ENCODE measurements at regions not wholly inside any gene's neighbourhood (a gene's known extent, or its start where the extent isn't known, plus 50 kb on each side); places are given as distances from the start of the nearest gene placed in this dataset.

- Histone ChIP-seq H3K36me3 (ENCODE audit: control insufficient read depth in 1 of 2, insufficient read depth in 2 of 2, low read depth in 1 of 2, low read length in 2 of 2) (no peaks in the 10 kb centered on the region), H3K23ac (ENCODE audit: low read length in 2 of 2) (no peak overlapping the region), H4K91ac (ENCODE audit: low read length) (no peak overlapping the region), H2BK5ac (ENCODE audit: low read depth, low read length, poor library complexity, severe bottlenecking) (no peak overlapping the region), H3K9me3 (ENCODE audit: control insufficient read depth, low read length) (no peaks in the 10 kb centered on the region), H2BK120ac (ENCODE audit: low read depth, low read length) (no peak overlapping the region), H2BK15ac (ENCODE audit: low read depth, poor library complexity, severe bottlenecking) (no peak overlapping the region), H3K27ac (ENCODE audit: low read length, poor library complexity, severe bottlenecking) (no peak overlapping the region), H3K9ac (ENCODE audit: low read length) (peak overlapping the region; percentile 14), H3K4me1 (ENCODE audit: control insufficient read depth, insufficient read depth, low read depth, low read length) (no peaks in the 10 kb centered on the region), H3K27me3 (ENCODE audit: control insufficient read depth in 1 of 2, insufficient read depth in 1 of 2, low read length in 2 of 2) (no peaks in the 10 kb centered on the region), H3K79me1 (replicated peaks; ENCODE audit: low read length, poor library complexity, severe bottlenecking) (no peaks in the 10 kb centered on the region), H3K4me3 (ENCODE audit: insufficient read depth in 1 of 2, low read depth in 1 of 2, low read length in 2 of 2) (peak overlapping the region in 1 of 2 experiments; percentile 56), H2BK12ac (ENCODE audit: low read length in 2 of 2) (no peak overlapping the region), H4K8ac (ENCODE audit: low read length) (no peak overlapping the region), H2AK5ac (ENCODE audit: low read length, severe bottlenecking) (no peak overlapping the region), H3K18ac (ENCODE audit: low read depth in 1 of 2, low read length in 2 of 2) (no peak overlapping the region), H2AFZ (ENCODE audit: low read depth, low read length) (no peak overlapping the region), H3K4me2 (ENCODE audit: low read length, poor library complexity, severe bottlenecking) (no peak overlapping the region), H3K4ac (ENCODE audit: low read depth in 1 of 2, low read length in 2 of 2) (no peak overlapping the region), H3K14ac (ENCODE audit: low read length in 2 of 2) (no peak overlapping the region)
- DNase-seq, result peak; percentile 58
- WGBS, result 32% methylated on average over 4 of the region's 4 CpGs
Observed at GRCh38 chr5:42876375-42876844, 64.7 kb upstream of the SELENOP start.

- no peak overlapping the region for H3K14ac ChIP-seq (ENCODE audit: low read length in 2 of 2)
- H2AFZ ChIP-seq (ENCODE audit: low read depth, low read length), result no peak overlapping the region
- H2BK15ac ChIP-seq (ENCODE audit: low read depth, poor library complexity, severe bottlenecking), result no peak overlapping the region
- no peaks in the 10 kb centered on the region for H3K4me1 ChIP-seq (ENCODE audit: control insufficient read depth, insufficient read depth, low read depth, low read length)
- H3K18ac ChIP-seq (ENCODE audit: low read depth in 1 of 2, low read length in 2 of 2), result peak overlapping the region in 1 of 2 experiments; percentile 11
- H3K4ac ChIP-seq (ENCODE audit: low read depth in 1 of 2, low read length in 2 of 2), result peak overlapping the region in 1 of 2 experiments; percentile 63
- H2BK12ac ChIP-seq (ENCODE audit: low read length in 2 of 2), result peak overlapping the region in 1 of 2 experiments; percentile 47
- H2AK5ac ChIP-seq (ENCODE audit: low read length, severe bottlenecking), result no peak overlapping the region
- no peak for DNase-seq
- H3K36me3 ChIP-seq (ENCODE audit: control insufficient read depth in 1 of 2, insufficient read depth in 2 of 2, low read depth in 1 of 2, low read length in 2 of 2), result no peaks in the 10 kb centered on the region
- no peak overlapping the region for H4K8ac ChIP-seq (ENCODE audit: low read length)
- H3K79me1 ChIP-seq (replicated peaks; ENCODE audit: low read length, poor library complexity, severe bottlenecking), result no peaks in the 10 kb centered on the region
- H3K4me3 ChIP-seq (ENCODE audit: insufficient read depth in 1 of 2, low read depth in 1 of 2, low read length in 2 of 2), result no peak overlapping the region
- no peak overlapping the region for H2BK120ac ChIP-seq (ENCODE audit: low read depth, low read length)
- H3K27me3 ChIP-seq (ENCODE audit: control insufficient read depth in 1 of 2, insufficient read depth in 1 of 2, low read length in 2 of 2), result no peaks in the 10 kb centered on the region
- no peak overlapping the region for H3K9ac ChIP-seq (ENCODE audit: low read length)
- H3K9me3 ChIP-seq (ENCODE audit: control insufficient read depth, low read length), result no peaks in the 10 kb centered on the region
- H4K91ac ChIP-seq (ENCODE audit: low read length), result no peak overlapping the region
- WGBS, result 43% methylated on average over 1 of the region's 1 CpG
- H2BK5ac ChIP-seq (ENCODE audit: low read depth, low read length, poor library complexity, severe bottlenecking), result no peak overlapping the region
- no peak overlapping the region for H3K23ac ChIP-seq (ENCODE audit: low read length in 2 of 2)
- no peak overlapping the region for H3K27ac ChIP-seq (ENCODE audit: low read length, poor library complexity, severe bottlenecking)
- no peak overlapping the region for H3K4me2 ChIP-seq (ENCODE audit: low read length, poor library complexity, severe bottlenecking)
Observed at GRCh38 chr5:42875785-42876374, 64.2 kb upstream of the SELENOP start.

GRCh38 chr5:42875211-42875610 is 63.5 kb upstream of the SELENOP start:
- no peak overlapping the region for H3K9ac ChIP-seq (ENCODE audit: low read length)

GRCh38 chr5:42874621-42875198 is 63.0 kb upstream of the SELENOP start:
- H3K23ac ChIP-seq (ENCODE audit: low read length in 2 of 2), result no peak overlapping the region
- no peaks in the 10 kb centered on the region for H3K36me3 ChIP-seq (ENCODE audit: control insufficient read depth in 1 of 2, insufficient read depth in 2 of 2, low read depth in 1 of 2, low read length in 2 of 2)
- WGBS, result 88% methylated on average over 1 of the region's 2 CpGs
- H2BK12ac ChIP-seq (ENCODE audit: low read length in 2 of 2), result no peak overlapping the region
- H3K9me3 ChIP-seq (ENCODE audit: control insufficient read depth, low read length), result no peaks in the 10 kb centered on the region
- H4K8ac ChIP-seq (ENCODE audit: low read length), result no peak overlapping the region
- H2BK5ac ChIP-seq (ENCODE audit: low read depth, low read length, poor library complexity, severe bottlenecking), result no peak overlapping the region
- H3K4me2 ChIP-seq (ENCODE audit: low read length, poor library complexity, severe bottlenecking), result no peak overlapping the region
- no peaks in the 10 kb centered on the region for H3K4me1 ChIP-seq (ENCODE audit: control insufficient read depth, insufficient read depth, low read depth, low read length)
- DNase-seq, result no peak
- H3K27me3 ChIP-seq (ENCODE audit: control insufficient read depth in 1 of 2, insufficient read depth in 1 of 2, low read length in 2 of 2), result no peaks in the 10 kb centered on the region
- no peak overlapping the region for H2BK120ac ChIP-seq (ENCODE audit: low read depth, low read length)
- no peak overlapping the region for H3K27ac ChIP-seq (ENCODE audit: low read length, poor library complexity, severe bottlenecking)
- H2AFZ ChIP-seq (ENCODE audit: low read depth, low read length), result no peak overlapping the region
- no peak overlapping the region for H3K4me3 ChIP-seq (ENCODE audit: insufficient read depth in 1 of 2, low read depth in 1 of 2, low read length in 2 of 2)
- no peaks in the 10 kb centered on the region for H3K79me1 ChIP-seq (replicated peaks; ENCODE audit: low read length, poor library complexity, severe bottlenecking)
- no peak overlapping the region for H3K14ac ChIP-seq (ENCODE audit: low read length in 2 of 2)
- no peak overlapping the region for H3K9ac ChIP-seq (ENCODE audit: low read length)
- H4K91ac ChIP-seq (ENCODE audit: low read length), result no peak overlapping the region
- H3K18ac ChIP-seq (ENCODE audit: low read depth in 1 of 2, low read length in 2 of 2), result no peak overlapping the region
- no peak overlapping the region for H3K4ac ChIP-seq (ENCODE audit: low read depth in 1 of 2, low read length in 2 of 2)
- no peak overlapping the region for H2BK15ac ChIP-seq (ENCODE audit: low read depth, poor library complexity, severe bottlenecking)
- H2AK5ac ChIP-seq (ENCODE audit: low read length, severe bottlenecking), result no peak overlapping the region

More at GRCh38 chr5:42875211-42875610, 63.5 kb upstream of the SELENOP start:
- H3K36me3 ChIP-seq (ENCODE audit: control insufficient read depth in 1 of 2, insufficient read depth in 2 of 2, low read depth in 1 of 2, low read length in 2 of 2), result no peaks in the 10 kb centered on the region
- H2BK120ac ChIP-seq (ENCODE audit: low read depth, low read length), result no peak overlapping the region
- no peak overlapping the region for H3K4me3 ChIP-seq (ENCODE audit: insufficient read depth in 1 of 2, low read depth in 1 of 2, low read length in 2 of 2)
- no peak overlapping the region for H3K23ac ChIP-seq (ENCODE audit: low read length in 2 of 2)
- H4K91ac ChIP-seq (ENCODE audit: low read length), result no peak overlapping the region
- no peak overlapping the region for H2BK12ac ChIP-seq (ENCODE audit: low read length in 2 of 2)
- H3K27ac ChIP-seq (ENCODE audit: low read length, poor library complexity, severe bottlenecking), result no peak overlapping the region
- no peak overlapping the region for H2AK5ac ChIP-seq (ENCODE audit: low read length, severe bottlenecking)
- H2BK15ac ChIP-seq (ENCODE audit: low read depth, poor library complexity, severe bottlenecking), result no peak overlapping the region
- no peak overlapping the region for H4K8ac ChIP-seq (ENCODE audit: low read length)
- no peaks in the 10 kb centered on the region for H3K4me1 ChIP-seq (ENCODE audit: control insufficient read depth, insufficient read depth, low read depth, low read length)
- H3K27me3 ChIP-seq (ENCODE audit: control insufficient read depth in 1 of 2, insufficient read depth in 1 of 2, low read length in 2 of 2), result no peaks in the 10 kb centered on the region
- no peak overlapping the region for H3K4ac ChIP-seq (ENCODE audit: low read depth in 1 of 2, low read length in 2 of 2)
- no peak for DNase-seq
- H3K14ac ChIP-seq (ENCODE audit: low read length in 2 of 2), result no peak overlapping the region
- no peaks in the 10 kb centered on the region for H3K79me1 ChIP-seq (replicated peaks; ENCODE audit: low read length, poor library complexity, severe bottlenecking)
- no peak overlapping the region for H3K18ac ChIP-seq (ENCODE audit: low read depth in 1 of 2, low read length in 2 of 2)
- no peaks in the 10 kb centered on the region for H3K9me3 ChIP-seq (ENCODE audit: control insufficient read depth, low read length)
- no peak overlapping the region for H2AFZ ChIP-seq (ENCODE audit: low read depth, low read length)
- no peak overlapping the region for H3K4me2 ChIP-seq (ENCODE audit: low read length, poor library complexity, severe bottlenecking)
- H2BK5ac ChIP-seq (ENCODE audit: low read depth, low read length, poor library complexity, severe bottlenecking), result no peak overlapping the region

Data from mesenchymal stem cell (in vitro differentiated cells and primary cell).